ENCODE measurements at regions not wholly inside any gene's neighbourhood (a gene's known extent, or its start where the extent isn't known, plus 50 kb on each side); places are given as distances from the start of the nearest gene placed in this dataset.

DNA sequence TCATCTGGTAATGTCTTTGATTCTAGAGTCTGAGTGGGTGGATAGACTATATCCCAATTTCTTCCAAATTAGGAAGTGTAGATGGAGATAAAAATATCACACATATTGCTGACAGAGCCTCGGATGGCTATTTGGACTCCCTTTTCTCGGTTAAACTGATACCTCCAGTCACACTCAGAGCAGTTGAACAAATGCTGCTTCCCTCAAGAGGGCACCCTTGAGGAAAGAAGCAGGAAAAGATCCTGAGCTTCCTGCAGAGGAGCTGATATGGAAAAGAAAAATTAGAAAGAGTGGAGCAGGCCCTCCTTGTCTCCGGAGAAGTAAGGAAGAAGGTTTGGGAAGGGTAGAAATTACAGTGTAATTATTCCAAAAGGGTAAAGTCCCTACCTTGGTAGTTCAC, 96.2 kb upstream of the CCSER1 start:
- H3K27me3 ChIP-seq (ENCODE audit: insufficient read depth, insufficient read length), result no peaks in the 10 kb centered on the region
- no peak overlapping the region for H3K4me3 ChIP-seq (ENCODE audit: insufficient read length, low read depth)
- no peak overlapping the region for H3K9ac ChIP-seq (ENCODE audit: insufficient read length, low read depth)
- TF ChIP-seq YY1 (IDR thresholded peaks at IDR 0.05; ENCODE audit: insufficient read depth, insufficient read length) (no peak), SUZ12 (IDR thresholded peaks at IDR 0.05; ENCODE audit: extremely low read depth, insufficient read depth, insufficient read length) (no peak), ZNF274 (IDR thresholded peaks at IDR 0.05; ENCODE audit: low read depth, low read length) (no peak)
- no peak for DNase-seq (ENCODE audit: low read depth, low spot score)
- H3K9me3 ChIP-seq (ENCODE audit: insufficient read depth, low read length), result no peaks in the 10 kb centered on the region
- no peaks in the 10 kb centered on the region for H3K4me1 ChIP-seq (ENCODE audit: insufficient read depth, insufficient read length)
- H3K36me3 ChIP-seq (ENCODE audit: insufficient read depth, insufficient read length, low read length), result no peaks in the 10 kb centered on the region

GRCh38 chr4:90039122-90039521, 88.1 kb upstream of the CCSER1 start:
- no peak overlapping the region for H3K4me3 ChIP-seq (ENCODE audit: insufficient read length, low read depth)
- no peak overlapping the region for H3K9ac ChIP-seq (ENCODE audit: insufficient read length, low read depth)
- no peak for TF ChIP-seq SUZ12 (IDR thresholded peaks at IDR 0.05; ENCODE audit: extremely low read depth, insufficient read depth, insufficient read length)
- no peak for TF ChIP-seq YY1 (IDR thresholded peaks at IDR 0.05; ENCODE audit: insufficient read depth, insufficient read length)
- no peak for TF ChIP-seq ZNF274 (IDR thresholded peaks at IDR 0.05; ENCODE audit: low read depth, low read length)

GRCh38 chr4:90051999-90052398, 75.2 kb upstream of the CCSER1 start:
- H3K9me3 ChIP-seq (ENCODE audit: insufficient read depth, low read length), result no peaks in the 10 kb centered on the region
- H3K36me3 ChIP-seq (ENCODE audit: insufficient read depth, insufficient read length, low read length), result no peaks in the 10 kb centered on the region
- TF ChIP-seq SUZ12 (IDR thresholded peaks at IDR 0.05; ENCODE audit: extremely low read depth, insufficient read depth, insufficient read length) (no peak), YY1 (IDR thresholded peaks at IDR 0.05; ENCODE audit: insufficient read depth, insufficient read length) (no peak)
- no peaks in the 10 kb centered on the region for H3K27me3 ChIP-seq (ENCODE audit: insufficient read depth, insufficient read length)
- no peak overlapping the region for H3K9ac ChIP-seq (ENCODE audit: insufficient read length, low read depth)
- no peak overlapping the region for H3K4me3 ChIP-seq (ENCODE audit: insufficient read length, low read depth)
- no peaks in the 10 kb centered on the region for H3K4me1 ChIP-seq (ENCODE audit: insufficient read depth, insufficient read length)
- DNase-seq (ENCODE audit: low read depth, low spot score), result no peak

More at GRCh38 chr4:90039122-90039521, 88.1 kb upstream of the CCSER1 start:
- no peaks in the 10 kb centered on the region for H3K4me1 ChIP-seq (ENCODE audit: insufficient read depth, insufficient read length)
- no peaks in the 10 kb centered on the region for H3K36me3 ChIP-seq (ENCODE audit: insufficient read depth, insufficient read length, low read length)
- no peaks in the 10 kb centered on the region for H3K9me3 ChIP-seq (ENCODE audit: insufficient read depth, low read length)
- no peak for DNase-seq (ENCODE audit: low read depth, low spot score)
- H3K27me3 ChIP-seq (ENCODE audit: insufficient read depth, insufficient read length), result no peaks in the 10 kb centered on the region

- Histone ChIP-seq H3K4me1 (ENCODE audit: insufficient read depth, insufficient read length) (no peaks in the 10 kb centered on the region), H3K27me3 (ENCODE audit: insufficient read depth, insufficient read length) (no peaks in the 10 kb centered on the region), H3K9ac (ENCODE audit: insufficient read length, low read depth) (no peak overlapping the region), H3K4me3 (ENCODE audit: insufficient read length, low read depth) (no peak overlapping the region), H3K36me3 (ENCODE audit: insufficient read depth, insufficient read length, low read length) (no peaks in the 10 kb centered on the region), H3K9me3 (ENCODE audit: insufficient read depth, low read length) (no peaks in the 10 kb centered on the region)
- no peak for TF ChIP-seq SUZ12 (IDR thresholded peaks at IDR 0.05; ENCODE audit: extremely low read depth, insufficient read depth, insufficient read length)
- TF ChIP-seq YY1 (IDR thresholded peaks at IDR 0.05; ENCODE audit: insufficient read depth, insufficient read length), result no peak
- TF ChIP-seq ZNF274 (IDR thresholded peaks at IDR 0.05; ENCODE audit: low read depth, low read length), result no peak
- DNase-seq (ENCODE audit: low read depth, low spot score), result no peak
Observed at GRCh38 chr4:90057091-90057490, 70.1 kb upstream of the CCSER1 start.

- Histone ChIP-seq H3K9ac (ENCODE audit: insufficient read length, low read depth) (no peak overlapping the region), H3K9me3 (ENCODE audit: insufficient read depth, low read length) (no peaks in the 10 kb centered on the region), H3K36me3 (ENCODE audit: insufficient read depth, insufficient read length, low read length) (no peaks in the 10 kb centered on the region), H3K4me1 (ENCODE audit: insufficient read depth, insufficient read length) (no peaks in the 10 kb centered on the region), H3K4me3 (ENCODE audit: insufficient read length, low read depth) (no peak overlapping the region), H3K27me3 (ENCODE audit: insufficient read depth, insufficient read length) (no peaks in the 10 kb centered on the region)
- TF ChIP-seq ZNF274 (IDR thresholded peaks at IDR 0.05; ENCODE audit: low read depth, low read length) (no peak), YY1 (IDR thresholded peaks at IDR 0.05; ENCODE audit: insufficient read depth, insufficient read length) (no peak), SUZ12 (IDR thresholded peaks at IDR 0.05; ENCODE audit: extremely low read depth, insufficient read depth, insufficient read length) (no peak)
- DNase-seq (ENCODE audit: low read depth, low spot score), result no peak
Observed at GRCh38 chr4:90060039-90060438, 67.2 kb upstream of the CCSER1 start.

DNA sequence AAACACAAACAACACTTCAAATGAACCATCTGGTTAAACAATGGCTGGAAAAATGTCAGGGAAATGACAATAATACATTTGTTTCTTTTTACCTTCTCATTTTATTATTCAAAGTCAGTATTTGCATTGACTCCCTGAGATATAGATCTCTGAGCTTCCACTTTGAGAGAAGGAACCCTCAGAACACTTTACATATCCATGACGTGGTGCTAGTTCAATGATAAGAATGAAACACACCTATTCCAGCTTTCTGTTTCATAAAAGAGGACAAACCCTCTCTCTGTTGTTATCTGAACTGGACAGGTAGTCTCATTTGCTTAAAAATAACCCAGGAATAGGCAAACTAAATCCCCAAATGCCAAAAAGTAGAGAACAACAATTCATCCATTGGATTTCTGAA, 65.3 kb upstream of the CCSER1 start:
- no peaks in the 10 kb centered on the region for H3K36me3 ChIP-seq (ENCODE audit: insufficient read depth, insufficient read length, low read length)
- TF ChIP-seq YY1 (IDR thresholded peaks at IDR 0.05; ENCODE audit: insufficient read depth, insufficient read length) (no peak), ZNF274 (IDR thresholded peaks at IDR 0.05; ENCODE audit: low read depth, low read length) (no peak), SUZ12 (IDR thresholded peaks at IDR 0.05; ENCODE audit: extremely low read depth, insufficient read depth, insufficient read length) (no peak)
- no peaks in the 10 kb centered on the region for H3K27me3 ChIP-seq (ENCODE audit: insufficient read depth, insufficient read length)
- no peak overlapping the region for H3K4me3 ChIP-seq (ENCODE audit: insufficient read length, low read depth)
- no peak for DNase-seq (ENCODE audit: low read depth, low spot score)
- no peak overlapping the region for H3K9ac ChIP-seq (ENCODE audit: insufficient read length, low read depth)
- H3K4me1 ChIP-seq (ENCODE audit: insufficient read depth, insufficient read length), result no peaks in the 10 kb centered on the region
- H3K9me3 ChIP-seq (ENCODE audit: insufficient read depth, low read length), result no peaks in the 10 kb centered on the region

DNA sequence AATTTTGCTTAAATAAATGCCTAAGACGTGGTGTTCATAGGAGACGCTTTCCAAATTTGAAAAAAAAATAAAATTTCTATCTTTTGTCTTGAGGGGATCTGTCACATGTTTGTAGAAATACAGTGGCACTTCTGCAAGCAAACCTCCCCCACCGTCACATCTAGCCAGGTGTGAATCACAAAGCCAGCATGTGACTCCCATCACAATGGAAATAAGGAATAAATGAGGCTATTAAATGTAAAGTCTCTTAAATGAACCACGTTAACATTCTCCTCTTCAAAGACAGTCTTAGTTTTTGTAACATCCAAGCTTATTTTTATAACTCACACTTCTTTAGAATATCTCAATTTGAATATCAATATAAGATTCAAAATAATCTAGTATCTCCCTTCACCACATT, 63.0 kb upstream of the CCSER1 start:
- TF ChIP-seq SUZ12 (IDR thresholded peaks at IDR 0.05; ENCODE audit: extremely low read depth, insufficient read depth, insufficient read length) (no peak), YY1 (IDR thresholded peaks at IDR 0.05; ENCODE audit: insufficient read depth, insufficient read length) (no peak), ZNF274 (IDR thresholded peaks at IDR 0.05; ENCODE audit: low read depth, low read length) (no peak)
- Histone ChIP-seq H3K9ac (ENCODE audit: insufficient read length, low read depth) (no peak overlapping the region), H3K4me3 (ENCODE audit: insufficient read length, low read depth) (no peak overlapping the region), H3K4me1 (ENCODE audit: insufficient read depth, insufficient read length) (no peaks in the 10 kb centered on the region), H3K27me3 (ENCODE audit: insufficient read depth, insufficient read length) (no peaks in the 10 kb centered on the region), H3K36me3 (ENCODE audit: insufficient read depth, insufficient read length, low read length) (no peaks in the 10 kb centered on the region), H3K9me3 (ENCODE audit: insufficient read depth, low read length) (no peaks in the 10 kb centered on the region)
- no peak for DNase-seq (ENCODE audit: low read depth, low spot score)

- H3K4me3 ChIP-seq (ENCODE audit: insufficient read length, low read depth), result no peak overlapping the region
- no peaks in the 10 kb centered on the region for H3K27me3 ChIP-seq (ENCODE audit: insufficient read depth, insufficient read length)
- no peak for DNase-seq (ENCODE audit: low read depth, low spot score)
- H3K36me3 ChIP-seq (ENCODE audit: insufficient read depth, insufficient read length, low read length), result no peaks in the 10 kb centered on the region
- TF ChIP-seq YY1 (IDR thresholded peaks at IDR 0.05; ENCODE audit: insufficient read depth, insufficient read length), result no peak
- TF ChIP-seq SUZ12 (IDR thresholded peaks at IDR 0.05; ENCODE audit: extremely low read depth, insufficient read depth, insufficient read length), result no peak
- TF ChIP-seq ZNF274 (IDR thresholded peaks at IDR 0.05; ENCODE audit: low read depth, low read length), result no peak
- no peaks in the 10 kb centered on the region for H3K4me1 ChIP-seq (ENCODE audit: insufficient read depth, insufficient read length)
- no peaks in the 10 kb centered on the region for H3K9me3 ChIP-seq (ENCODE audit: insufficient read depth, low read length)
- H3K9ac ChIP-seq (ENCODE audit: insufficient read length, low read depth), result no peak overlapping the region
Observed at GRCh38 chr4:90069151-90069550, 58.0 kb upstream of the CCSER1 start.

Measured in NT2/D1 (cell line).